ENCODE measurements at regions not wholly inside any gene's neighbourhood (a gene's known extent, or its start where the extent isn't known, plus 50 kb on each side); places are given as distances from the start of the nearest gene placed in this dataset.

DNA sequence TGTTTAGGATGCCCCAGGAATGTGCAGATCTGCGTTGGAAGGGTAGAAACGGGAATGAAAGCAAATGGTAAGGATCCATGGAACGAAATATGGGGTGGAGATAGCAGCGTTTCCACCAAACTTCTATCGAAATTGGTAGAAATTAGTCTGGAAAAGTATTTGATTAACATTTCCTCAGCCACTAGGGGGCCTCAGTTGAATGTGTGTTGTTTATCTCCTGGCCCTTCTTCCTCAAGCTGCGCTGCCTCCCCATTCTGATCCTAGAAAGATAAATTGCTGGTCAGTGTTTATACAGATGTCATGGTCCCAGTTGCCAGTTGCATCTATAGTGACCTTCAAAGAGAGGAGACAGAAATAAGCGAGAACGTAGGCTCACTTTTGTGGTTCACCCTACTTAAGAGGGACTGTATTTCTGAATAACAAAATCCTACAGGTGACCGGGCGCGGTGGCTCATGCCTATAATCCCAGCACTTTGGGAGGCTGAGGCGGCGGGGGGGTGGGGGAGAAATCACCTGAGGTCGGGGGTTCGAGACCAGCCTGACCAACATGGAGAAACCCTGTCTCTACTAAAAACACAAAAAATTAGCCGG is 457.1 kb downstream of the SQOR start:
- Histone ChIP-seq H3K23ac (ENCODE audit: insufficient read length) (no peak overlapping the region), H3K9me3 (ENCODE audit: insufficient read depth in 2 of 2, low read depth in 1 of 2, low read length in 1 of 2) (no peaks in the 10 kb centered on the region), H3K4ac (replicated peaks; ENCODE audit: insufficient read length, low read depth, low read length) (no peak overlapping the region), H2BK120ac (replicated peaks; ENCODE audit: low read depth, low read length) (no peak overlapping the region), H2BK12ac (ENCODE audit: low read depth, low read length) (no peak overlapping the region), H3K36me3 (ENCODE audit: control insufficient read depth in 2 of 4, insufficient read depth in 4 of 4, low read length in 3 of 4) (no peaks in the 10 kb centered on the region), H3K79me1 (ENCODE audit: low read depth, low read length) (no peaks in the 10 kb centered on the region), H3K18ac (ENCODE audit: extremely low read depth, low read length) (no peak overlapping the region), H2BK15ac (ENCODE audit: low read length) (no peak overlapping the region), H4K91ac (replicated peaks; ENCODE audit: insufficient read length, low read length) (no peak overlapping the region), H3K9ac (replicated peaks in 1 of 4; ENCODE audit: extremely low read depth in 1 of 4, low read depth in 3 of 4, low read length in 3 of 4) (no peak overlapping the region), H2BK5ac (ENCODE audit: low read depth, low read length) (no peak overlapping the region), H2AK5ac (ENCODE audit: low read depth, low read length) (no peak overlapping the region), H3K4me1 (replicated peaks in 1 of 4; ENCODE audit: control insufficient read depth in 3 of 4, insufficient read depth in 4 of 4, low read length in 3 of 4) (no peaks in the 10 kb centered on the region), H3K23me2 (ENCODE audit: low read depth, low read length) (no peaks in the 10 kb centered on the region), H3K27ac (ENCODE audit: low read depth, low read length) (no peak overlapping the region), H3K79me2 (ENCODE audit: control insufficient read depth in 1 of 2, insufficient read depth in 2 of 2, low read length in 2 of 2) (no peaks in the 10 kb centered on the region), H4K5ac (ENCODE audit: insufficient read length, low read depth, low read length) (no peak overlapping the region), H2BK20ac (ENCODE audit: low read length) (no peak overlapping the region; the same call in 1 of the 2 replicates), H3K4me2 (ENCODE audit: insufficient read depth in 1 of 2, low read depth in 2 of 2, low read length in 2 of 2) (no peak overlapping the region), H3K14ac (ENCODE audit: insufficient read length) (no peak overlapping the region), H3K27me3 (replicated peaks in 1 of 4; ENCODE audit: control insufficient read depth in 3 of 4, extremely low read depth in 1 of 4, insufficient read depth in 3 of 4, low read length in 3 of 4) (no peaks in the 10 kb centered on the region), H2AFZ (ENCODE audit: low read length) (no peak overlapping the region; the same call in 1 of the 2 replicates), H3K4me3 (ENCODE audit: extremely low read depth in 1 of 4, insufficient read depth in 2 of 4, low read depth in 3 of 4, low read length in 4 of 4) (no peak overlapping the region), H4K8ac (ENCODE audit: extremely low read depth, insufficient read depth, low read length) (no peak overlapping the region), H3K56ac (replicated peaks; ENCODE audit: insufficient read length, low read depth, low read length) (no peak overlapping the region), H4K20me1 (replicated peaks in 1 of 2; ENCODE audit: control insufficient read depth in 1 of 2, insufficient read depth in 2 of 2, low read length in 2 of 2) (no peaks in the 10 kb centered on the region)
- FAIRE-seq (peak; percentile 81), DNase-seq (ENCODE audit: low read depth in 1 of 2, low spot score in 2 of 2) (peak; percentile 15 to 59)
- ChIA-PET CTCF (ENCODE audit: partially characterized antibody) (interaction anchor here (0.7 to 4.8 kb wide), 17 partner anchors 9 to 296 kb away, joined by 3 to 24 read pairs (median 6); no protein-coding TSS in a partner anchor), POLR2A (ENCODE audit: partially characterized antibody) (no interaction called here)
- TF ChIP-seq RAD21 (IDR thresholded peaks at IDR 0.05 in 1 of 2, conservative IDR thresholded peaks at IDR 0.05 in 1 of 2; ENCODE audit: low read depth in 2 of 2, low read length in 2 of 2) (peak; percentile 87 to 89), CBX5 (IDR thresholded peaks at IDR 0.05; ENCODE audit: low read depth, low read length) (no peak)
- TF ChIP-seq, protein P1, sequence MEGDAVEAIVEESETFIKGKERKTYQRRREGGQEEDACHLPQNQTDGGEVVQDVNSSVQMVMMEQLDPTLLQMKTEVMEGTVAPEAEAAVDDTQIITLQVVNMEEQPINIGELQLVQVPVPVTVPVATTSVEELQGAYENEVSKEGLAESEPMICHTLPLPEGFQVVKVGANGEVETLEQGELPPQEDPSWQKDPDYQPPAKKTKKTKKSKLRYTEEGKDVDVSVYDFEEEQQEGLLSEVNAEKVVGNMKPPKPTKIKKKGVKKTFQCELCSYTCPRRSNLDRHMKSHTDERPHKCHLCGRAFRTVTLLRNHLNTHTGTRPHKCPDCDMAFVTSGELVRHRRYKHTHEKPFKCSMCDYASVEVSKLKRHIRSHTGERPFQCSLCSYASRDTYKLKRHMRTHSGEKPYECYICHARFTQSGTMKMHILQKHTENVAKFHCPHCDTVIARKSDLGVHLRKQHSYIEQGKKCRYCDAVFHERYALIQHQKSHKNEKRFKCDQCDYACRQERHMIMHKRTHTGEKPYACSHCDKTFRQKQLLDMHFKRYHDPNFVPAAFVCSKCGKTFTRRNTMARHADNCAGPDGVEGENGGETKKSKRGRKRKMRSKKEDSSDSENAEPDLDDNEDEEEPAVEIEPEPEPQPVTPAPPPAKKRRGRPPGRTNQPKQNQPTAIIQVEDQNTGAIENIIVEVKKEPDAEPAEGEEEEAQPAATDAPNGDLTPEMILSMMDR (IDR thresholded peaks at IDR 0.05; ENCODE audit: control extremely low read depth in 1 of 3, insufficient read depth in 1 of 3, low read depth in 1 of 3, low read length in 3 of 3) = peak in 2 of 3 experiments; percentile 67 to 72; a peak in 3 of 4 replicates
- TF ChIP-seq, protein P2, sequence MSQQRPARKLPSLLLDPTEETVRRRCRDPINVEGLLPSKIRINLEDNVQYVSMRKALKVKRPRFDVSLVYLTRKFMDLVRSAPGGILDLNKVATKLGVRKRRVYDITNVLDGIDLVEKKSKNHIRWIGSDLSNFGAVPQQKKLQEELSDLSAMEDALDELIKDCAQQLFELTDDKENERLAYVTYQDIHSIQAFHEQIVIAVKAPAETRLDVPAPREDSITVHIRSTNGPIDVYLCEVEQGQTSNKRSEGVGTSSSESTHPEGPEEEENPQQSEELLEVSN (IDR thresholded peaks at IDR 0.05) = no peak
- 63% methylated on average over 13 of the region's 16 CpGs; no CpG with 5 or more reads in 1 of the 2 experiments for WGBS, 2 experiments (ENCODE audit: extremely low coverage in 1 of 2, insufficient coverage in 1 of 2, insufficient read length in 1 of 2, insufficient replicate concordance in 2 of 2, low coverage in 1 of 2, low lambda C conversion rate in 2 of 2, missing lambda C conversion rate in 1 of 2)

Data from H1 (cell line).